SK-N-MC (cell line): ENCODE measurements at regions not wholly inside any gene's neighbourhood (a gene's known extent, or its start where the extent isn't known, plus 50 kb on each side); places are given as distances from the start of the nearest gene placed in this dataset.

Source experiments
- EZH2 ChIP-seq: fragments of 200-600 bp; sonication (generic); IDR thresholded peaks from one replicate; pipeline ENCODE4 v1.6.1; 2017; ENCODE audit warnings: antibody characterized with exemption
- FOXP2 ChIP-seq: optimal IDR thresholded peaks from 2 replicates; pipeline ENCODE3; 2011; ENCODE audit warnings: mild to moderate bottlenecking, moderate library complexity; ENCODE audit not compliant: insufficient read depth; ENCODE audit errors: extremely low read length, control extremely low read depth
- POLR2AphosphoS5 ChIP-seq: IDR thresholded peaks from 2 replicates; pipeline ENCODE4 v1.6.1; 2012; ENCODE audit warnings: mild to moderate bottlenecking, low read depth, low read length, borderline replicate concordance

GRCh38 chr5:39624890-39625289 lies 200.1 kb upstream of the DAB2 start:
- TF ChIP-seq POLR2AphosphoS5 (no peak), EZH2 (no peak), FOXP2 (no peak)
